ENCODE measurements at regions not wholly inside any gene's neighbourhood (a gene's known extent, or its start where the extent isn't known, plus 50 kb on each side); places are given as distances from the start of the nearest gene placed in this dataset.

DNA sequence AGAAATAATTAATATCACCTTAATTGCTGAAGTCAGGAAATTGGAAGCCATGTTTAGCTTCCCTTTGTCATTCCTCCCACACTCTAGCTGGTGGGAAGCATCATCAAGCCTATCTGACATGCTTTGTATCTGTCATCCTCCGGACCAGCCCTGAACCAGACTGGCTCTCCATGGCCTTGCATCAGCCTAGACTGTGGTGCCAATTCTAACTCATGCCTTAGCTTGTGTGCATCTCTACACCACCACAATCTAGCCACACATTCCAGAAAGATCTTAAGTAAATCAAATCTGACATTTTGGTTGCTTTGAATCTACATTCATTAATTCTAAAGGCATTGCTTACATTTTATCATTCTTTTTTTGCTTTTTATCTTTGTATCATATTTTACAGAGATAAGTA, 196.4 kb upstream of the VSTM2A start:
- no peaks in the 10 kb centered on the region for H3K27me3 Mint-ChIP-seq (ENCODE audit: low read depth)
- H3K36me3 Mint-ChIP-seq = no peaks in the 10 kb centered on the region
- H3K9me3 Mint-ChIP-seq = peaks cover 4% of the 10 kb centered on the region
- H3K4me1 Mint-ChIP-seq = peaks cover 3% of the 10 kb centered on the region
- TF ChIP-seq CTCF (IDR thresholded peaks at IDR 0.05; ENCODE audit: unreplicated experiment) = no peak
- H3K4me3 Mint-ChIP-seq = no peak overlapping the region
- no peak for DNase-seq (ENCODE audit: low spot score in 2 of 2, unreplicated experiment in 2 of 2)
- H3K27ac Mint-ChIP-seq = no peak overlapping the region

DNA sequence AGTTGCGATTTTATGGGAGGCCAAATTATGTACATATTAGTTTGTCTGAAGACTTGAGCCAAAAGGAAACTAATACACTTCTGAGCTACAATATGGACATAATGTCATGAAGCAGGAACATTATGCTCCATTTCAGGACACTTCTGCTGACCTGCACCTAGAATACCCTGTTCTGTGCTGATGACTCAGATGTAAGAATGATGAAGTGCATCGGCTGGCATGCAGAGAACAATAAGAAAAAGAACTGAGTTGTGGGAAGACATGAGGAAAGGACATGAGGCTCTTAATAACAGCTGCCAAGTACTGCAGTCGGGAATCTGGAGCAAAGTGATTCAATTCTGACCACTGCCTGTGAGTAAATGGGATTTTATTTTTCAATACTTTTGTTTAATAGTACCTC, 192.9 kb upstream of the VSTM2A start:
- no peaks in the 10 kb centered on the region for H3K36me3 Mint-ChIP-seq
- peaks cover 4% of the 10 kb centered on the region for H3K9me3 Mint-ChIP-seq
- H3K4me1 Mint-ChIP-seq = peaks cover 3% of the 10 kb centered on the region
- no peak overlapping the region for H3K4me3 Mint-ChIP-seq
- no peak for DNase-seq (ENCODE audit: low spot score in 2 of 2, unreplicated experiment in 2 of 2)
- no peaks in the 10 kb centered on the region for H3K27me3 Mint-ChIP-seq (ENCODE audit: low read depth)
- no peak for TF ChIP-seq CTCF (IDR thresholded peaks at IDR 0.05; ENCODE audit: unreplicated experiment)
- H3K27ac Mint-ChIP-seq = no peak overlapping the region

DNA sequence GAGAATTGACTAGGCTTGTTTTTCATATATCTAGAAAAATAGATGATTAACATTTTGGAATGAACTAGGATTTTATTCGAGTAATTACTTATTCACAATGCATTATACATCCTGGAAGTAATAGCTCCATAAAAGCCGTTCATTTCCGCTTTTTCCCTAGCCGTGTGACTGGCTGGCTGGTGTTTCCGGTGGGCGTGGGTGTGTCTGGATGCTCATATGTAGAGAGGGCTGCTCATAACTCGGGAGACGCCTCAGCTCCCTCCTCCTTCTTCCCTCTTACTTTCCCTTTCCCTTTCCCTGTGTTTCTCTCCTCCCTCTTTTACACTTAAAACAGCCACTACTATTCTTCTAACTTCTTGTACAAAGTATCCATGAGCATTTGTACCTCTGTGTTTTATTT, 187.7 kb upstream of the VSTM2A start:
- H3K27me3 Mint-ChIP-seq (ENCODE audit: low read depth) = no peaks in the 10 kb centered on the region
- no peaks in the 10 kb centered on the region for H3K4me1 Mint-ChIP-seq
- no peak overlapping the region for H3K4me3 Mint-ChIP-seq
- DNase-seq (ENCODE audit: low spot score in 2 of 2, unreplicated experiment in 2 of 2) = no peak
- H3K36me3 Mint-ChIP-seq = no peaks in the 10 kb centered on the region
- TF ChIP-seq CTCF (IDR thresholded peaks at IDR 0.05; ENCODE audit: unreplicated experiment) = no peak
- no peak overlapping the region for H3K27ac Mint-ChIP-seq
- H3K9me3 Mint-ChIP-seq = no peaks in the 10 kb centered on the region

DNA sequence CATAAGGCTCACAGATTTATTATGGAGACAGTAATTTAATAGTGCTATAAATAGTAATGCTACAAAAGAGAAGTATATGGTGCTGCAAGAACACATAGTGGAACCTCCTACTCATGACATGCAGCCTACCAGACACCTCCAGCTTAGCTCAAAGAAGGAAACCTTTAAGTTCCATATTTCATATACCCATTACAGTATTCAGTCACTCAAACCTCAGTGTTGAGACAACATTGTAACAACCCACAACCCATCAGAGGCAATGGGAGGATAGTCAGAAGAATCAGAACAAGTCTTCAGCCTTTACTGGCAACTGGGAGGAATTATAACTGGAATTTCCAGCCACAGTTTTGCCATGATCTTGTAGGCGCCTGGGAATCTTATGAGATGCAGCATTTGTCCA, 186.3 kb upstream of the VSTM2A start:
- H3K27me3 Mint-ChIP-seq (ENCODE audit: low read depth) = no peaks in the 10 kb centered on the region
- no peaks in the 10 kb centered on the region for H3K9me3 Mint-ChIP-seq
- no peaks in the 10 kb centered on the region for H3K4me1 Mint-ChIP-seq
- DNase-seq (ENCODE audit: low spot score in 2 of 2, unreplicated experiment in 2 of 2) = no peak
- TF ChIP-seq CTCF (IDR thresholded peaks at IDR 0.05; ENCODE audit: unreplicated experiment) = no peak
- H3K36me3 Mint-ChIP-seq = no peaks in the 10 kb centered on the region
- no peak overlapping the region for H3K4me3 Mint-ChIP-seq
- H3K27ac Mint-ChIP-seq = no peak overlapping the region

GRCh38 chr7:54360075-54360840, 181.9 kb upstream of the VSTM2A start:
- no peaks in the 10 kb centered on the region for H3K27me3 Mint-ChIP-seq (ENCODE audit: low read depth)

More at GRCh38 chr7:54360075-54360840, 181.9 kb upstream of the VSTM2A start:
- Mint-ChIP-seq H3K9me3 (no peaks in the 10 kb centered on the region), H3K36me3 (no peaks in the 10 kb centered on the region), H3K27ac (no peak overlapping the region), H3K4me1 (no peaks in the 10 kb centered on the region), H3K4me3 (no peak overlapping the region)
- no peak for DNase-seq (ENCODE audit: low spot score in 2 of 2, unreplicated experiment in 2 of 2)
- TF ChIP-seq CTCF (IDR thresholded peaks at IDR 0.05; ENCODE audit: unreplicated experiment) = no peak

All from mesothelial cell of epicardium (in vitro differentiated cells).